Epidermal melanocyte (primary cell): ENCODE measurements at regions not wholly inside any gene's neighbourhood (a gene's known extent, or its start where the extent isn't known, plus 50 kb on each side); places are given as distances from the start of the nearest gene placed in this dataset.

Experiments
- DNase-seq: peaks from one replicate; pipeline ENCODE4 v3.0.0; 2011; ENCODE audit warnings: low spot score; ENCODE audit not compliant: insufficient read length

- no peak for DNase-seq
These were observed 310.2 kb upstream of the TLE3 start for GRCh38 chr15:70407955-70408354.

- no peak for DNase-seq
These were observed 309.6 kb upstream of the TLE3 start for GRCh38 chr15:70407336-70407670.

GRCh38 chr15:70406617-70407335 is 309.1 kb upstream of the TLE3 start:
- no peak for DNase-seq

GRCh38 chr15:70401709-70402108 is 304.0 kb upstream of the TLE3 start:
- no peak for DNase-seq

GRCh38 chr15:70400766-70401541 is 303.2 kb upstream of the TLE3 start:
- DNase-seq, result no peak

GRCh38 chr15:70399204-70399603 is 301.5 kb upstream of the TLE3 start:
- no peak for DNase-seq

- DNase-seq, result no peak
These were observed 301.0 kb upstream of the TLE3 start for GRCh38 chr15:70398694-70399093.

GRCh38 chr15:70396807-70397206 is 299.1 kb upstream of the TLE3 start:
- no peak for DNase-seq

GRCh38 chr15:70395164-70395563 is 297.4 kb upstream of the TLE3 start:
- no peak for DNase-seq

GRCh38 chr15:70390723-70391122 is 293.0 kb upstream of the TLE3 start:
- DNase-seq, result no peak

GRCh38 chr15:70387993-70388392 is 290.3 kb upstream of the TLE3 start:
- no peak for DNase-seq

- DNase-seq, result no peak
These were observed 289.4 kb upstream of the TLE3 start for GRCh38 chr15:70387081-70387480.

- no peak for DNase-seq
These were observed 288.0 kb upstream of the TLE3 start for GRCh38 chr15:70385711-70386110.

- DNase-seq, result no peak
These were observed 287.3 kb upstream of the TLE3 start for GRCh38 chr15:70385052-70385451.

- DNase-seq, result no peak
These were observed 286.1 kb upstream of the TLE3 start for GRCh38 chr15:70383856-70384255.

- DNase-seq, result no peak
These were observed 285.2 kb upstream of the TLE3 start for GRCh38 chr15:70382762-70383458.

GRCh38 chr15:70382009-70382749 is 284.5 kb upstream of the TLE3 start:
- DNase-seq, result no peak

GRCh38 chr15:70379938-70380883 is 282.5 kb upstream of the TLE3 start:
- no peak for DNase-seq

- no peak for DNase-seq
These were observed 281.4 kb upstream of the TLE3 start for GRCh38 chr15:70379134-70379533.
